ENCODE measurements at regions not wholly inside any gene's neighbourhood (a gene's known extent, or its start where the extent isn't known, plus 50 kb on each side); places are given as distances from the start of the nearest gene placed in this dataset.

DNA sequence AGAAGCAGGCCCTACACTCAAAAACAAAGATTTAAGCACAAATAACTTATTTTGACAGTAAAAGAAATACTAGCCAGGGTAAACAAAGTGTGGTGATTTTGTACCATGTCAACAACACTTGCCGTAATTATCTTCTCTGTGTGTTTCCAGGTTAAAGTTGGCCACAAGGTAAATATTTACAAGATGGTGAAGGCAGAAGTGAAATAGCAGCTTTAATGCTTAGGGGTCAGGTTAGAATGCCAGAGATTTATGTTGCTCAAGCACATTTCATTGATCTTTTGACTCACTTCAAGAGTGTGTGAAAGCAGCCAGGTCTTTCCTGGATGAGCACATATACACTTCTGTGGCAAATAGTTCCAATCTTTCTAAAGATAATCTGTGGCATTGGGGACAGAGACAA is 270.2 kb upstream of the LUZP2 start:
- TF ChIP-seq, protein P1, sequence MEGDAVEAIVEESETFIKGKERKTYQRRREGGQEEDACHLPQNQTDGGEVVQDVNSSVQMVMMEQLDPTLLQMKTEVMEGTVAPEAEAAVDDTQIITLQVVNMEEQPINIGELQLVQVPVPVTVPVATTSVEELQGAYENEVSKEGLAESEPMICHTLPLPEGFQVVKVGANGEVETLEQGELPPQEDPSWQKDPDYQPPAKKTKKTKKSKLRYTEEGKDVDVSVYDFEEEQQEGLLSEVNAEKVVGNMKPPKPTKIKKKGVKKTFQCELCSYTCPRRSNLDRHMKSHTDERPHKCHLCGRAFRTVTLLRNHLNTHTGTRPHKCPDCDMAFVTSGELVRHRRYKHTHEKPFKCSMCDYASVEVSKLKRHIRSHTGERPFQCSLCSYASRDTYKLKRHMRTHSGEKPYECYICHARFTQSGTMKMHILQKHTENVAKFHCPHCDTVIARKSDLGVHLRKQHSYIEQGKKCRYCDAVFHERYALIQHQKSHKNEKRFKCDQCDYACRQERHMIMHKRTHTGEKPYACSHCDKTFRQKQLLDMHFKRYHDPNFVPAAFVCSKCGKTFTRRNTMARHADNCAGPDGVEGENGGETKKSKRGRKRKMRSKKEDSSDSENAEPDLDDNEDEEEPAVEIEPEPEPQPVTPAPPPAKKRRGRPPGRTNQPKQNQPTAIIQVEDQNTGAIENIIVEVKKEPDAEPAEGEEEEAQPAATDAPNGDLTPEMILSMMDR (IDR thresholded peaks at IDR 0.05) = no peak
- no peak for TF ChIP-seq POLR2A (IDR thresholded peaks at IDR 0.05)
